ENCODE measurements at regions not wholly inside any gene's neighbourhood (a gene's known extent, or its start where the extent isn't known, plus 50 kb on each side); places are given as distances from the start of the nearest gene placed in this dataset.

DNA sequence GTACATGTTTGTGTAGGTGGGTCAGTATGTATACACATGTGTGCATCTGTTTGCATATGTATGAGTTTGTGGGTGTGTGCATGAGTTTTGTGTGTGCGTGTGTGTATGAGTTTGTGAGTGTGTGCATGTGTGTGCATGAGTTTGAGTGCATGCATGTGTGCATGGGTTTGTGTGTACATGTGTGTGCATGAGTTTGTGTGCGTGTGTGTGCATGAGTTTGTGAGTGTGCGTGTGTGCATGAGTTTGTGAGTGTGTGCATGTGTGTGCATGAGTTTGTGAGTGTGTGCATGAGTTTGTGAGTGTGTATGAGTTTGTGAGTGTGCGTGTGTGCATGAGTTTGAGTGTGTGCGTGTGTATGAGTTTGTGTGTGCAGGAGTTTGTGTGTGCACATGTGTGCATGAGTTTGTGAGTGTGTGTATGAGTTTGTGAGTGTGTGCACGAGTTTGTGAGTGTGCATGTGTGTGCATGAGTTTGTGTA, 61.5 kb downstream of the FZD10 start:
- Histone ChIP-seq H3K4me3 (ENCODE audit: low read depth, low read length) (no peak overlapping the region), H3K27me3 (ENCODE audit: control insufficient read depth, insufficient read depth, low read length) (no peaks in the 10 kb centered on the region), H3K27ac (ENCODE audit: low read depth, low read length) (no peak overlapping the region), H3K9me3 (ENCODE audit: control insufficient read depth, insufficient read depth, low read length) (peaks cover 69% of the 10 kb centered on the region)
- no peak for TF ChIP-seq CTCF (IDR thresholded peaks at IDR 0.05; ENCODE audit: low read depth, low read length)
- POLR2A ChIA-PET: no interaction called here
- DNase-seq (ENCODE audit: low read depth, low spot score): no peak
- CTCF ChIA-PET: no interaction called here

- Histone ChIP-seq H3K9me3 (ENCODE audit: control insufficient read depth, insufficient read depth, low read length) (peaks cover 67% of the 10 kb centered on the region), H3K27ac (ENCODE audit: low read depth, low read length) (no peak overlapping the region), H3K4me3 (ENCODE audit: low read depth, low read length) (no peak overlapping the region), H3K27me3 (ENCODE audit: control insufficient read depth, insufficient read depth, low read length) (no peaks in the 10 kb centered on the region)
- POLR2A ChIA-PET: no interaction called here
- no peak for DNase-seq (ENCODE audit: low read depth, low spot score)
- CTCF ChIA-PET: no interaction called here
- no peak for TF ChIP-seq CTCF (IDR thresholded peaks at IDR 0.05; ENCODE audit: low read depth, low read length)
Measured at GRCh38 chr12:130224613-130225012, 62.3 kb downstream of the FZD10 start.

- H3K4me3 ChIP-seq (ENCODE audit: low read depth, low read length): no peak overlapping the region
- ChIA-PET CTCF (no interaction called here), POLR2A (no interaction called here)
- no peak for DNase-seq (ENCODE audit: low read depth, low spot score)
- no peaks in the 10 kb centered on the region for H3K27me3 ChIP-seq (ENCODE audit: control insufficient read depth, insufficient read depth, low read length)
- no peak for TF ChIP-seq CTCF (IDR thresholded peaks at IDR 0.05; ENCODE audit: low read depth, low read length)
- H3K9me3 ChIP-seq (ENCODE audit: control insufficient read depth, insufficient read depth, low read length): peaks cover 62% of the 10 kb centered on the region
- no peak overlapping the region for H3K27ac ChIP-seq (ENCODE audit: low read depth, low read length)
Measured at GRCh38 chr12:130225347-130225746, 63.1 kb downstream of the FZD10 start.

DNA sequence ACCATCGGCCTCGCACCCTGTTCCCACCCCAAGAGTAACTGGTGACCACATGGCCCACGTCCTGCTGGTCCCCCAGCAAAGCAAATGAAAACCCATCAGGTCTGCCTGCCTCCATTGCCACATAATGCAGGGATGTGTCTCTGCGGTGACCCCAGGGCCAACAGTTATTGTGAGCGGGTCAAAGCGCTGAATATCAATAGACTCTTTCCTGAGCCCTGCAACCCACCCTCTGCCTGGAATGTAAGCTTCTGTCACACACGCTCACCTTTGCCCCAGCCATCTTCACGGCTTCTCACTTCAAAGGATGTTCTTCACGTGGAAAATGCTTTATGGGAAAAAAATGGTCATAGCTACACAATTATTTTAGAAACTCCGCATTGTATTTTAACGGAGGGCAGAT, 63.9 kb downstream of the FZD10 start:
- TF ChIP-seq CTCF (IDR thresholded peaks at IDR 0.05; ENCODE audit: low read depth, low read length): no peak
- Histone ChIP-seq H3K9me3 (ENCODE audit: control insufficient read depth, insufficient read depth, low read length) (peaks cover 59% of the 10 kb centered on the region), H3K27ac (ENCODE audit: low read depth, low read length) (no peak overlapping the region), H3K27me3 (ENCODE audit: control insufficient read depth, insufficient read depth, low read length) (no peaks in the 10 kb centered on the region), H3K4me3 (ENCODE audit: low read depth, low read length) (no peak overlapping the region)
- ChIA-PET CTCF (no interaction called here), POLR2A (no interaction called here)
- DNase-seq (ENCODE audit: low read depth, low spot score): no peak

DNA sequence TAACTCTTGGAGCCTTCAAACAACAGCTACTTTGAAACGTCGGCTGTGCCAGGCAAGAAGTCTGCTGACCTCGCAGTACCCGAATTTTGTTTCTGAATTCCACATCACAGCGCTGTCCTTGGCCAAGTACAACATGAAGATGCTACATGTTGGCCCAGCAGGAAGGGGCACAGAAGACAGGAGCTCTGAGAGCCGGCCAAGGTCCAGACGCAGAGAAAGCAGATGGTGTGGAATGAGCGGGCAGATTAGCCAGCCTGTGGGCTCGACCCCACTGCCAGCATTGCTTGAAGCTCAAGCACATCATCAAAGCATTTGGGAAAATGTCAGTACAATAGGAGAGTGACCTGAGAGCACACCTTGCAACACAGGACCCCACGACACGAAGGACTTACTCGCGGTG, 64.5 kb downstream of the FZD10 start:
- Histone ChIP-seq H3K9me3 (ENCODE audit: control insufficient read depth, insufficient read depth, low read length) (peaks cover 60% of the 10 kb centered on the region), H3K4me3 (ENCODE audit: low read depth, low read length) (no peak overlapping the region), H3K27me3 (ENCODE audit: control insufficient read depth, insufficient read depth, low read length) (no peaks in the 10 kb centered on the region), H3K27ac (ENCODE audit: low read depth, low read length) (no peak overlapping the region)
- ChIA-PET CTCF (no interaction called here), POLR2A (no interaction called here)
- no peak for TF ChIP-seq CTCF (IDR thresholded peaks at IDR 0.05; ENCODE audit: low read depth, low read length)
- no peak for DNase-seq (ENCODE audit: low read depth, low spot score)

Measured in AG04450 (cell line).